GM21723 (cell line): ENCODE measurements at regions not wholly inside any gene's neighbourhood (a gene's known extent, or its start where the extent isn't known, plus 50 kb on each side); places are given as distances from the start of the nearest gene placed in this dataset.

Experiments used
- ATAC-seq: cut with Tn5 transposase; IDR thresholded peaks from one replicate; pipeline ENCODE4 v1.9.1; 2021; ENCODE audit warnings: mild to moderate bottlenecking, moderate library complexity; ENCODE audit not compliant: unreplicated experiment

DNA sequence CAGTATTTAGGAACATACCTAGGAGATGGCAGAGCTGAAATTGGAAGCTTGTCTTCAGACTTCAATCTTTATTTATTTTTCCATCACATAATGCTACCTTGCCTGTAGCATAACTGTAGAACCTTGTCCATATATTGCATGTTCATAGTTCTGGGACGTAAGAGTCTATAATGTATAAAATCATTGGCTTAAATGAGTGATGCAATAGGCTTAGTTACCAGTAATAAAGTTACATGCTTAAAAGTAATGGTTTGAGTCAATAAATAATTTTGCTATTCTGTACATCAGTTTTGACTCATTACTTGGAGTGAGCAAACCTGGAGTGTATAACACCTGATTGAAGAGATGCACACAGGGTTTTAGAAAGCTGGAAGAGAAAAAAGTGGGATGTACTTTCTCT lies 229.3 kb downstream of the CDCA7 start:
- ATAC-seq: no peak

DNA sequence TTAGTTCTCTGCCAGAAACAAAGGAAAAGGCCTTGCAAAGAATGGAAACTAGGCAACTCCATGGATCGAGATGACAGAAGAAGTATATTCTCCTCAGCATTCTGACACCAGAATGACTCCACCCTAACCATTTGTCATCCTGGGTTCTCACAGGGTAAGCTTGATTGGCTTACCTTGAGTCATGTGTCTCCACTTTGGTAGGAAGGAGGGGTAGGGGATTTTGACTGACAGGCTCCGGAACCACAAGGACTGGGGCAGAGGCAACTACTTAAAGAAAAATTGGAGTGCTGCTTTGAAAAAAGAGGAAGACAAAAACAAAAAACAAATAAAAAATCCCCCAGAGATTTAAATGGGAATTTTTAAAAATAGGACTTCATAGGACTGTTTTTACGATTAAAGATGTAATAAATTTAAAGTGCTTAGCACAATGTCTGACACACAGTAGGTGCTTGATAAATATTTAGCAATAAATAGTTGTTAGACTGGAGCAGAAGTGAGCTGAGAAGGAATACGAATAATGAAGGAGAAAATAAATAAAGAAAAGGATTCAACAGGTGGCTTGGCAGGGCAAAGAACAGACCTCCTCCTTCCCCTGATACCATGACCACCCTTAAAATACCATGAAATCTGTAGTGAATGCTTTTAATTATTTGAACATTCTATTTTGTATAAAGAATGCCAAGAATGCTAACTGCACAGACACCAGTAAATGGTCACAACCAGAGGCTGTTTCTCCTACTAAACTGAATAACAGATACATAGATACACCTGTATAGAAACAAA lies 230.2 kb downstream of the CDCA7 start:
- no peak for ATAC-seq

DNA sequence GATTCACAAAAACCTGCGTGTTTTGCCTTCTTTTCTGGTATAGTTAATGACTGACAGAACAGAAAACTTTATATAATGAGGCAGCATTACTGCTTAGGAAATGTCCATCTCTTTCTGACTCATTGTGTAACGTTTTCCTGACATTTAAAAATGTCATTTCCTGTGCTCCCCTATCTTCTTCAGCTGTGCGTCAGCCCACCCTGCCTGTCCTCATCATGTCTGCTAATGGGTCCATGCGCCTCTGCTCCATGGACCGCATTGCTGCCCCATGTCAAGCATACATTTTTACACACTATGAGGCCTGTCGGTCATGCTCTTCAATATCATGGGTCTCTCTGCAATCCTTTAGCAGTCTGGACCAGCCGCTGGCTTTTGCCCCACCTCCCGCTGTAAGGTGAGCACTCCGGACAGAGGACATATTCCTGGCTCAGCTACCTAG lies 234.3 kb downstream of the CDCA7 start:
- ATAC-seq: no peak

DNA sequence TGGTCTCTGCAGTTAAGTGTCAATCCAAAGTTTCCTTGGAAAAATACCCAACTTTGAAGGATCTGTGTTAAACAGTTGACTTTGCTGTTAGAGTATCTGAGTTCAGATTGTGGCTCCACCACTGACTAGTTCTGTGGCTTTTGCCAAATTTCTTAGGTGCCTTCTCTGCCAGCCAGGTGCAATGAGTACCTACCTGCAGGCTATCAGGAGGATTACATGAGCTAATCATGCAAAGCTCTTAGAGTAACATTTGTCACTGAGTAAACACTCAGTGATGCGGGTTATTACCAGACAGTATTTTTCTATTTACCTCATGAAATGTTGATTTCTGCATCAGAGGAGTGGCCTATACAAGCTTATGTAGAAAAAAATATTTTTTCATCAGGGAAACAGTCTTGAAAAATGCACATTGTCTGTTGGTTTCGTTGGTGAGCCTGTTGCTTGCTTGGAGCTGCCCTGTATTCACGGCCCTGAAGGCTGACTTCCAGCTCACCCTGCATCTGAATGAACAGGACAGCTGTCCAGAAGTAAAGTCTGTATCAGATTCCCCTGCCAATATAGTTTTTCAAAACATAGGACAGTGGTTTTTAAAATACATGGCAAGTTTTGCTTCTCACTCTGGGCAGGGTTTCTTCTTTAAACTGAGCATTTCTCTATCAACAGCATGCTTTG lies 235.1 kb downstream of the CDCA7 start:
- no peak for ATAC-seq

- no peak for ATAC-seq
These were observed 235.7 kb downstream of the CDCA7 start for GRCh38 chr2:173590276-173590861.

DNA sequence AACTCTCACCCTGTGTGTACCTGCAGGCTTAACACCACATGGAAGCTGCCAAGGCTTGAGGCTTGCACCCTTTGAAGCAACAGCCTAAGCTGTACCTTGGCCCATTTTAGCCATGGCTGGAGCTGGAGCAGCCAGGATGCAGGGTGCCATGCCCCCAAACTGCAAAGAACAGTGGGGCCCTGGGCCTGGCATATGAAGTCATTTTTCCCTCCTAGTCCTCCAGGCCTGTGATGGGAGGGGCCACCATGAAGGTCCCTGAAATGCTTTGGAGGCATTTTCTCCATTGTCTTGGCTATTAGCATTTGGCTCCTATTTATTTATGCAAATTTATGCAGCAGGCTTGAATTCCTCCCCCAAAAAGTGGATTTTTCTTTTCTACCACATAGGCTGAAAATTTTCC lies 238.4 kb downstream of the CDCA7 start:
- no peak for ATAC-seq

DNA sequence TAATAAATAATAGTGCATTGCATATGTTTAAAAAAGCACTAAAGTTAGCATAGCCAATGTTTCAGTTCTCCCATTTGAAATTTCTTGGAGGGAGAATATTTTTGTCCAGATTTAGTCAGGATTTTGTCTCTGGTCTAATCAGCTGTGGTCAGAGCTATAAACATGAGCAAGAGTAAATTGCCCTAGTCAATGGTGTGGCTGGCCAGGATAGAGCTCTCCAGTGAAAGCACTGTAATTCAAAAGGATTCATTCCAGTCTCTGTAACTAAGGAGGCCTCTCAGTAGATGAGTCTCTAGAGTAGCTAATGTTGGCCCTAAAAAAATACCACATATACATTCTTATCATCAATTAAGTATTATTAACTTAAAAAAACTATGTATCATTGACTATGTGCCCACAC lies 241.6 kb downstream of the CDCA7 start:
- no peak for ATAC-seq

- no peak for ATAC-seq
These were observed 243.9 kb downstream of the CDCA7 start for GRCh38 chr2:173598525-173598924.

- ATAC-seq: no peak
These were observed 245.2 kb downstream of the CDCA7 start for GRCh38 chr2:173599821-173600359.

- ATAC-seq: no peak
These were observed 247.6 kb downstream of the CDCA7 start for GRCh38 chr2:173602153-173602795.

DNA sequence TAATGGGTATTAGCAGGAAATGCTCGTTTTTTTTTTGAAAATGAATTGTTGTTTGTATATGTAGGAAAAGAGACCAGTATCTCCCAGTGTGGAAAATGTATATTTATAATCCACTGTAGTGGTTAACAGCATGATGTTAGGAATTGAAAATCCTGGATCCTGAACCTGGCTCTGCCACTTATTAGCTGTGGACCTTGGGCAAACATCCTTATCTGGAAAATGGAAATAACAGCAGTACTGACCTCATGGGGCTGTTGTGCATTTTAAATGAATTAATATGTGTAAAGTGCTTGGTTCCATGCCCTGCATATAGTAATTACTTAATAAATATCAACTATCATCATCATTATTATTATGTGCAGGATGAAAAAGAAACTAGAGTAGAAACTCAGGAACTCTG lies 251.3 kb downstream of the CDCA7 start:
- ATAC-seq: no peak

- ATAC-seq: no peak
These were observed 252.1 kb downstream of the CDCA7 start for GRCh38 chr2:173606619-173607248.

GRCh38 chr2:173607606-173608311 lies 253.1 kb downstream of the CDCA7 start:
- no peak for ATAC-seq

GRCh38 chr2:173611121-173611520 lies 256.4 kb downstream of the CDCA7 start:
- no peak for ATAC-seq

DNA sequence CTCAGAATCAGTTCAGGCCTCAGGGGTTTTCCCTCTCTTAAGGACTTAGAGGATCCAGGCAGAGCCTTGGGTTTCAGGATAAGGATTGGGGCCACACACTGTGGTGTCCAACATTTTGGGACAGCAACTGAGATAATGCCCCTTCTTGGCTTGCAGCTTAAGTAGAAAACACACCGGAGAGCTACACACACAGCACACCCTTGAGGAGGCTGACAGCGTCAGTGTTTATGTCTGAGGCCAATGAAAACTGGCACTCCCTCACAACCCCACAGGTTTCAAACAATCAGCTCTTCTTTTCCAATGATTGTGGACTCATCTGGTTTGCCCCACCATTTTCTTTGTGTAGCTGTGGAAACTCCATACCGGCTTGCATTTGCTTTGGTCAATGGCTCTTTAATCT lies 257.7 kb downstream of the CDCA7 start:
- no peak for ATAC-seq

- no peak for ATAC-seq
These were observed 258.7 kb downstream of the CDCA7 start for GRCh38 chr2:173613386-173613785.

DNA sequence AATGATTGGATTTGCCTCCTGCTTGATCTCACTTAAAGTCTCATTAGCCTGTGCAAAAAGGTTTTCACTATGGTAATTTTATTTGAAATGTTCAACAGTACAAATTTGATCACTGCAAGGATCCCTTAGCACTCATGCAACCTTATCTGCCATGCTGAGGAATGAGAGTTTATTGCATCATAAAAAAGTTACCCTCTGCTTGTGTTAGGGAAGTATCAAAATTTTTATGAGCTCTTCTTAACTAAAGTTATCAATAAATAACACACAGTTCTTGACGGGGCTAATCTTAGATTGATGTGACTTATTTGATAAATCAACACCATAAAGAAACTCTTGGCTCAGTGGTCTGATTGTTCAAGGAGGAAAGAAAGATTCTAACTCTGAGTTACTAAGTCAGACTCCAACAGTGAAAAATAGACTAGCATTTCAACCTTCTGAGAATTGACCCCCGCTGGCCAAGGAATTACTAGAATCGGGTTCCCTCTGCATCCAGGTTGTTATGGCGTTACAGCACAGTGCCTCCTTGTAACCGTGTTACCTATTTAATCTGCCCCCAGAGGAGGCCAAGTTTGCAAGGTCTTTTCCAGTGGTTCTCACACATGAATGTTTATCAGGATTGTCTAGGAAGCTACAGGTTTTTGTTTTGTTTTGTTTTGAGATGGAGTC lies 259.7 kb downstream of the CDCA7 start:
- ATAC-seq: no peak

DNA sequence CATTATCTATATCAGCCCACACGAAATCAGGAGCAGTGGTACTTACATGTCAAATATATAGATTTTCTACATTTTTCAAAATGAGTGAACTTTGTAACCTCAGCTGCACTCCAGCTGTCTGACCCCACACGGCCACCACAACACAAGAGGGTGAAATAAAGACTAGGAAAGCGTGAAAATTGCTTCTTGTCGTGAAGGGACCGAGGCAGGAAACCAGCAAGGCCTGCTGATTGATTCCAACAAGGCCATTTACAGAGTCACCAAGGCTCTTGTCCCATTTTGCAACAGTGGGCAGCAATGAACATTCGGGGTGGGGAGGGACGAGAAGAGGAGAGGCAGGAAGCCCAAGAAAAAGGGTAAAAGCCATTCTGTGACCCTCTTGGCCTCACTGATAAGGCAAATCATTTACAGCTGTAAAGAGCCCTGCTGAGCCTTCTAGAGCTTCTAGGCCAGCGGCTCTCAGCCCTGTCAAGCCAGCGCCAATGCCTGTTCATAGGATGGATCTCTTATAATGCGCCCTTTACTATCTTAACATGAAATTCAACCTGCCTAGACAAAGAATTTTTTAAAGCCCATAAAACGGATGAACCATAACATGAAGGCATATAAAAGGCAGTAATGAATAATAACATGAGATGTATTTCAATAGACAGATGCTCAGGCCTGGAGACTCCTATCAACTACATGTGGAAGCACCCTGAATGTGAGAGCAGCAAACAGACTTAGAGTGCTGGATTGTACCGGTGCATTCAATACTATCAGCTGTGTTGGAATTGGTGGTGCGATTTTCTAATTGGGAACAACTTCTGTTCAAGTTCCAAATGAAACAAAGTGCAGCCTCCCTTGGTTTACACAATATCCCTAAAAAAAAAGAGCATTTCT lies 269.0 kb downstream of the CDCA7 start:
- no peak for ATAC-seq

DNA sequence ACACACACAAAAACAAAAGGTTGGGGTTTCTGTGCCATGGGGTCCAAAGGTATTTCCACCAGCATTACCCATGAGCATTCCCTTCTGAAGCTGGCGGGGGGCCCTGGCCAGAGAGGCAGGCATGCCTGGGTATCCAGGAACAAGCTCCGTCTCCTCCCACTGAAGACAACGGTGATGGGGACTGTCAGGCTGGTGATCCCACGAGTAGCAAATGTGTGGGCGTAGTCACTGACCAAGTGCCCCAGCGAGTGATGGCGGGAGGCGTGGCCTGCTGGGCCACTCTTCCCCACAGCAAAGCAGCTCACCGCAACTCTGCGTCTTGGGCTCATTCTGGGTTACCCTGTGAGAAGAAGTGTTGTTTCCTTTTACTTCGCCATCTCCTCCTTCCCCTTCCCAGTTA lies 270.6 kb downstream of the CDCA7 start:
- no peak for ATAC-seq
